ENCODE measurements at regions not wholly inside any gene's neighbourhood (a gene's known extent, or its start where the extent isn't known, plus 50 kb on each side); places are given as distances from the start of the nearest gene placed in this dataset.

DNA sequence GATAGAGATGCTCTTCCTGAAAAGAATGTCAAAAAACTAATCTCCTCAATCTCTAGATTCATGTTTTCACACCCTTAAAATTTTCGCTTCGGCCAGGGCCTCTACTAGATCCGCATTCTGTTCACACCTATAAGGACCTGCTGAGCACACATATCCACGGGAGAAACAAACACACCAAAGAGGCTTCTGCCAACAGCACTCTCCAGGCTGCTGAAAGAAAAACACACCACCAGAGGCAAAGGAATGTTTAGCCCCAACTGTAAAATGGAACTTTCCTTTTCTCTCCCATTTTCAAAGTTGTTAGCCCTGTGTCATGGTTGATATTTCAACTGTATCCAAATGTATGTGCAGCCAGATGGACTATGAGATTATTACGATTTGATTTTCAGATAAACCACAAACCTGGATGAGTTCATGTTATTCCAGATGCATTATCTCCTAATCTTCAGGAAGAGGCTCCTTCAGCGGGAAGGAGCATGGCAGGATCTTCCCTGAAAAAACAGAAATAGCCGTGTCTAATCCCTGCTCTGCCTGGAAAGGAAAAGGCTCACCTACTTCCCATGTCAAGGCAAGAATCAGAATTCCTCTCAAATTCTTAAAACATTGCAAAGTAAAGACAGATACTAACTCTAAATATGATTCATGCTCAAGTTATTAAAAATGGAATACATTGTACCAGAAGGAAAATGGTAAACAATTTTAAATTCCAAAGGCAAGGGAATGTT, 442.7 kb upstream of the NR2F2 start:
- peak in 1 of 2 donors; percentile 56 for DNase-seq (ENCODE audit: low read depth in 2 of 2)

DNA sequence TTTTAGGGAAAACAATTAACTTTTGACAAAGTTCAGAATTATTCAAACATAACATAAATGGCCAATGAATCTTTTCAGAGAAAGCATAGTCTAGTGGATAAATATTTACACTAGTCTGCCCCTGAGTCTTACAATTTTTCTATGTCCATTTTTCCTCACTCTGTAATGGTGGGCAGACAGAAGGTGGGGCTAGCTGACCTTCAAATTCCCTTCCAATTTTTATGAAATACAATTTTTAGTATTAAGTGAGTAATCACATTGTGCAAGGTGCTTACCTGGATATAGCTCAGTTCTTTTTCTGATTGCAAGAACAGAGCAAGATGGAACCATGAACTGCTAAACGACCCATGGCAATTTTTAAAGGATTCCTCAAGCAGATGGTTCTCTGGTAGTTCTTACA, 441.7 kb upstream of the NR2F2 start:
- peak in 1 of 2 donors; percentile 7 for DNase-seq (ENCODE audit: low read depth in 2 of 2)

DNA sequence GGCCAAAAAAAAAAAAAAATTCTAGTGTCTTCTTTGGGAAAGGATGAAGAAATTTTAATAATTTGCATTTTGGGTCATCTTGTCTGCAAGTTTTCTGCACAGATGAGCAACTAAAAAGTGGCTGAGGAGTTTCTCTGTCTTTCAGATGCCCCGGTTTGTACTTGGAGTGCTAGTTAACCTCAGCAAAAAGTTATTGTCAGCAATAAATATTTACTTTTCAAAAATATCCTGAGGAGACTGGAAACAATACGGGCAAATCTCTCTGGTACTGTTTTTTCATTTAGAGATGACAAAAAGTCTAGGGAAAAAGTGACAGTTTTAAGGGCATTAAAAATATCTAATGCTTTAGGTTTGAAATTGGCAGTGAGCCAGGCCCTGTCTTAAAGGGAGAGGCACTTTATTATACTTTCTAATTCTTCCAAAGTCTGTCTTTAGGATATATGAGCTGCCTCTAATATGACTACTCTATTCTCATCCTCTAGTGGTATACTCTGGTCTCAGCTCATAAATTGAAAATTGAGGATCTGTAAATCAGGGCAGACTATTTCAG, 436.0 kb upstream of the NR2F2 start:
- DNase-seq (ENCODE audit: low read depth in 2 of 2) = peak in 1 of 2 donors; percentile 12

DNA sequence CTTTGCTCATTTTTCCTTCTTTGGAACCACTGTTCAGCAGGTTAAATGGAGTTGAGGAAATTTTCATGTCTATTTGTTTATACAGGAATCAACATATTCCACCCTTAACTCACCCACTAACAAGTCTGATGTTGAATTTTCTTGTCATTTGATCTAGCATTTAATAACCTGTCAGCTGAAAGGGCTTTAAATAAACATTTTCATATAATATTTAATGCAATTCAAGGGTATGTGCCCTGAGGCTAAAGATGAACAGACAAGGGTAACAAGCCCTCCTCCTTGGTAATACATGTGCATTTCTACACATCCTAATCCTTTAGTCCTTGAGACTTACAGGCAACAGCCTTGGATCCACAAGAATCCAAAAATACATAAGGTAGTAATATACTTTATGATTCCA, 435.0 kb upstream of the NR2F2 start:
- DNase-seq (ENCODE audit: low read depth in 2 of 2) = no peak

DNA sequence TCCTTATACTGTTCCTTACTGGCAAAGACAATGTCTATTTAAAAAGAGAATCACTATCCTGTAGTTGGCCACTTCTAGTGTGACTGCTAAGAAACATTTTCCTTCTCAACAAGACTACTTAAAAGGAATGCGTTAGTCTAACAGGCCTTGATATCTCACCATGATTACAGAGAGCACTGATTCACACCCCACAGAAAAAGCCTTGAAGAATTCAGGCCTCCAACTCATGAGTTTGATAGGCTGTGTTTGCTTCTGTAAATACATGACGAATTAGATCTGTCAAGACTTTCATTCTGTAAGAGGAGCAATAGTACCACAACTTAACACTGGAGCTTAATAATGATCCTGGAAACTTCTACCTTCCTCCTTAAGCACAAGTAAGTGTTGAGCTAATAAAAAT, 432.8 kb upstream of the NR2F2 start:
- DNase-seq (ENCODE audit: low read depth in 2 of 2) = no peak

DNA sequence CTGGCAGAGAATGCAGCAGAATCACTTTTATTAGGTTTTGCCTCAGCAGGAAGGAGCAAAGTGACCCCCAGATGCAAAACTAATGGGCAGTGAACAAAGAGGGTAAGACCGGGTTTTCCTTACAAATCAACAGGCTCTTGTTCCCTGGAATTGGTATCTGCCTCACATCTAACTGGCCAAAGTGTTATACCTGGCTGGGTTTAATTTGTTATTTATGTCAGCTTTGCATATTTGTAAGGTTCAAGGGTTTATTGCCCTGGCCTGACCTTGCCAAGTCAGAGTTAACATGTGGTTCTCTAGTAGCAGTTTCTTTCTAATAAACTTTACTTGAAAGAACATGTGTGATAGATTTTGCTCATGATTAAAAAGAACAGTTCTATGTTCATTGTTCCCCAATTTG, 431.7 kb upstream of the NR2F2 start:
- no peak for DNase-seq (ENCODE audit: low read depth in 2 of 2)

DNA sequence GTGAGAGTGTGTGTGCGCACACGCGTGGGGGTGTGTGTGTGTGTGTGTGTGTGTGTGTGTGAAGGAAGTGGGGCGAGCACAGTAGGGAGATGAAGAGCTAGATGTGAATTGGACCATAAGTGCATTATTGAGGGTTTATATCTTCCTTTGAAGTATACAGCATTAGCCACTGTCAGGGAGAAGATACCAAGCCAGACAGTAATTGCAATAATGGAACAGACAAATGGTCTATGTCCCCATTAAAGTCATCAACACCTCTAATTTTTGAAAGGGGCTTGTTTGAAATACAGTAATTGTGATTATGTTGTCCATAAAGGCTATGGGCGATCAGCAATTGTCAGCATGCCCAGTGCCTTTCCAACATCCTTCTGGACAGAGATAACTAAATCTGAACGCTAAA, 429.2 kb upstream of the NR2F2 start:
- DNase-seq (ENCODE audit: low read depth in 2 of 2) = no peak

DNA sequence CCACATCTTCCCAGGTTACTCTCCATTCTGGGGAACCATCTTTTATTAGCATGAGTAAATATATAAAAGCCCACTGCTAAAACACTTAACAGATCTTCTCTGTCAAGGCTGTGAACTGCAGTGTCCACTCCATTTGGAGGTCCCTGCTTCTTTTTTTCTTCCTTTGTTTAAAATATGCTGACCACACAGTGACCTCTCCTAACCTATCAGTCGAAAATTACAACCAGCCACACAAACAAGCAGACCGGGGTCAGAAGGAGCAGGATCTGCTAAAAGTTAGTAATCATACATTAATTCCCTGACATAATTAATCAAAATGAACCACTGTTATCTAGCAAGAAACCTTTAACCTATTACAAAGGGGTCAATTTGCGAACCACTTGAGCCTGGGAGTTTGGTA, 427.9 kb upstream of the NR2F2 start:
- no peak for DNase-seq (ENCODE audit: low read depth in 2 of 2)

DNA sequence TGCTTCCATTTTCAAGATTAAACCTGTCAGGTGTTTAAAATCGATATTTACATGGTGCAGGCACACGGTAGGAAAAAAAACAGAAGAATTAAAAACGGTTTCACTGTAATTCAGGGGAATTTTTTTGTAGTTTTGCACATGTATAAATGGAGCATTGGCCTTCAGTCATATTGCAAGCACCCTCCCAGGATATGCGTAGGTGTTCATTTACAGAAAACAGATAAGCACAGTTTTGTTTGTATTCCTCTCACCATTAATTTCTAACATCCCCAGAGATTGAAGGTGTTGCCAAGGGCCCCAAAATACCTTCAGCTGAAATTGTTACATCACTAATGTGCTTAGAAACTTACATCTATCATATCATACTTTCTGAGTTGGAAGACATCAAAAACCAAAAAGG, 427.1 kb upstream of the NR2F2 start:
- DNase-seq (ENCODE audit: low read depth in 2 of 2) = no peak

DNA sequence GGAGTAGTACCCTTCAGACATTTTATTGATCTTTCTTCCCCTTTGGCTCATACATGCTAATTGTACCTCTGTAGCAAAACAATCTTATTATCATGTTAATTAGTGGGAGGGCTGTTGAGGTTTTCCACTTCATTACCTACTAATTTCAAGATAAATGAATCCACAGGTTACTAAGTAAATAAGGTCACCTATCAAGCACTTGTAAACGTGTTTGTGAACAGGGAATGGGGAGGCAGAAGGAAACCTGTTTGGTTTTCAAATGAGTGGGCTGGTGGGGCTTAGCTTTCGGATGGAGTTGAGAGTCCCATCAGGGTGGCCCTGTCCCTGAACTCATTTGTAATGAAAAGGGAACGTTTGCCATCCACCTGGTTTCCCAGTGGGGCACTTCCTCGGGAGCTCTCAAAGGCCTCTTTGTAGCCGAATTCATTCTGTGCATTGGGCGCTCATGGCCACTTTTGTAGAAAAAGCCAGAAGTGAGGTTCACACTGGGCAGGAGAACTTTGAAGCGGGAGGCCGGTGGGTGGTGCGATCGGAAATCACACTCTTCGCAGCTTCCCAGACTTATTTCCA, 419.8 kb upstream of the NR2F2 start:
- DNase-seq (ENCODE audit: low read depth in 2 of 2) = no peak

DNA sequence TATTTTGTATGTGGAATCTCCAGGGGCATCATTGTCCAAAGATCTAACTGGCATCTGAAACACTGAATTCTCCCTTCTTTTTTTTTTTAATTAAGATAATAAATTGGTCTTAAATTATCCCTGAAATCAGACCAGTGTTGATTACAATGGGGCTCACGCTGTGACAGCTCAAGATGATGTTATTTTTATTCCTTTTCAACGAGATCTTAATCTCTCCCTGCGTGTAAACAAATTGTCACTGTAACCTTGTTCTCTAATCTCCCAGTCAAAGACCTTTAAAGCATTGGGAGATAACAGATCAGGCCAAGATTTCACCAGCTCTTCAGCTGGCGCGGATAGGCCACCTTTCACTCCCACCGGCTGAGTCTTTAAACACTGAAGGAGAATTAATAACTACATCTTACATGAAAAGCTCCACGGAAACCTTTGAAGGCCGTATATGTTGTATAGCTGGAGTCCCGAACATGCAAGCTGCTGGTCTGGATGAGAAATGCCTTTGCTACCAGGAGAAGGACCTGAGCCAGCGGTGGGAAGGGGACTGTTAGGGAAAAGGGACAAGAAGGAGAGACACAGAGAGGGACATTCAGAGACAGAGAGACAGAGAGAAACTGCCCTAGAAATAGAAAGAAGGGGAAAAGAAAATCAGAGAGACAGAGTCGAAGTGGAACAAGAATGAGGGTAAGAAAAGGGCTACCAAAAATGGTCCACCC, 418.8 kb upstream of the NR2F2 start:
- no peak for DNase-seq (ENCODE audit: low read depth in 2 of 2)

DNA sequence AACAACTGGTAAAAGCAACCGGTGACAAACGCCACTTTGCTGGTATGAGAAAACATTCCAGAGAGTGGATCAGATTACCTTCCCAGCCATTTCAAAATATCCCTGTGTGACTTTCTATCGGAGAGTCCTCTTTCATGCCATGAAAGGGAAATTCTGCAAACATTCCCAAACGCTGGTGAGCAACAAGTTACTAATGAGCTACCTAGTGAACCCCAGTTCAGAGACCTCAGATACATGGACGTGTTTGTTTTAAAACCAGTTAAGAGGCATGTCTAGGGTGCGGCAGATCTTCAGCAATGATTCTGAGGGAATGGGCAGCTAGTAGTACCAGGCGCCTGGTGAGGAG, 418.2 kb upstream of the NR2F2 start:
- no peak for DNase-seq (ENCODE audit: low read depth in 2 of 2)

DNA sequence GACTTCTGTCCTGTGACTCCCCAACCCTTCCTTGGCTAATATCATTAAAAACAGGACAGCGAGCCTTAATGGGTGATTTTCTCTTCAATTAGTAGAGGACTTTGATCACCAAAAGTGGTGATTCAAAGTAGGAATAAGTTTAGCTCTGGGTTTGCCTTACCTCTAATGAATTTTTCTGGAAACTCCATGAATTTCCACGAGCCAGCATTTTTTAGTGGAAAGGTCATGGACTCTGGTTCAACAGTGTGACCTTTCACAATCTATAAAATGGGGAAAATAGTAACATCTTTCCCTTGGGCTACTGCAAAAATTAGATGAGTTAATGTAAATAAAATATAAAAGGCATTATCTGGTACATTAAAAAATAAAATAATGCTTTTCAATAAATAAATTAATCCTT, 417.8 kb upstream of the NR2F2 start:
- no peak for DNase-seq (ENCODE audit: low read depth in 2 of 2)

DNA sequence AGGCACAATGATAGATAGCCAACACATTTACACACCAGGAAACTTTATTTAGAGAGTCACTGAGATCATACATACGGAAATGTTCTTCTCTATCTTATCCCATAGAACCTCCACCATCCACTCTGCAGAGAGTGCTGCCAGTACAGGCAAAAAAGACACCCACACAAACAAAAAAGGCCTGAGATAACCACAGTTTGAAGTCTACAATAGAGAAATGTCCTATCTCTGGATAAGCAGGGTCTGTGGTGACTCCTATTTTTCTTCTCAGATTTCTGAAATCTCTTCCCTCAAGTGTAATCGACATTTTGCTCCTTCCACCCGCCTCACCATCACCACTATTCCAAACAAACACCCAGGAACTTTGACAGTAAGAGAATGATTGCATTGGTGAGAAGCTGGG, 413.9 kb upstream of the NR2F2 start:
- no peak for DNase-seq (ENCODE audit: low read depth in 2 of 2)

DNA sequence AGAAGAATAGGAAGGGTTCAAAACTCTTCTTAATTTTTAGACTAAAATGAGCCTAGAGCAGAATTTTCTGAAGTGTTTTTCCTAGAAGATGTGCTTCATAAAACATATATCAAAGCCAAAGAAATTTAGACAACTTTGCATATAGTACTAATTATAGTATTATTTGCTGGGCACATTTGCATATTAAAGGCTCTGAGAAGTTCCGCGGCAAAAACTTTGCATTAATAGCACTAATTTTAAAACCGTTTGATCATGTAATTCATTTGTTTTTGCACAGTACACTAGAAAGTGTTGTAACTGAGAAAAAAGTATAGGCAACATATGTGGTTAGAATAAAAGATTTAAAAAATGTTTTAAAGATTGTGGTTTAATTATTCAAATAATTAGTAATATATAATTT, 412.0 kb upstream of the NR2F2 start:
- DNase-seq (ENCODE audit: low read depth in 2 of 2) = no peak

DNA sequence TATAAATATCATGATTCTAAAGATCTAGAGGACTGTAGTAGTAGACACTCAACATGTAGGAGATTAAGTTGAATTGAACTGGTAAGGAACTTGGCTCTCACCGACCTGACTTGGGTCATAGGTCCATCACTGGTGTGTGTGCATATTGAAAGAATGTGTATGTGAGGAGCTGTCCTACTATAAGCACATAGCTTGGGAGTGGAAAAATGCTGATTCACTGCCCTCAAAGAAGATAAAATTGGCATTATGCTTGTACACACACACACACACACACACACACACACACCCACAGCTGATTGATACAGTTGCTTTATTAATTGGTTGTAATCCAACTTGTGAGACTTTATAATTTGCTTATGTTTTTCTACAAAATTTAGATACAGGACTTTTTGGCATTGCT, 411.0 kb upstream of the NR2F2 start:
- DNase-seq (ENCODE audit: low read depth in 2 of 2) = no peak

DNA sequence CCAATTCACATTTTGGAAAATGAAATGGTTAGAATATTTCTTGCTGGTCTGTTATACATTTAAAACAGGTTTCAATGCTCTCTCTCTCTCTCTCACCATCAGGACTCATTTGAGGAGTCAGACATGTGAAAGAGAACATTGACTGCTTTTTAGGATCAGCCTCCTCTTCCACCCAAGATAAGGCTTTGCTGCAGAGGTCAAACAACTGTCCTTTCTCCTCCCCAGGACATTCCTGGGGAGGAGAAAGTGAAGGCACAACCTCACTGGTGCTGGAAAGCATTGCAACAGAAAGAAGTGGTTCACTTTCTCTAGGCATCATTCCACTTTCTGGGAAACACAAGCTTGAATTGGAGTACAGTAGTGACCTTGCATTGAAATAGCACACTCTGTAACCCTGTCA, 409.1 kb upstream of the NR2F2 start:
- DNase-seq (ENCODE audit: low read depth in 2 of 2) = no peak

DNA sequence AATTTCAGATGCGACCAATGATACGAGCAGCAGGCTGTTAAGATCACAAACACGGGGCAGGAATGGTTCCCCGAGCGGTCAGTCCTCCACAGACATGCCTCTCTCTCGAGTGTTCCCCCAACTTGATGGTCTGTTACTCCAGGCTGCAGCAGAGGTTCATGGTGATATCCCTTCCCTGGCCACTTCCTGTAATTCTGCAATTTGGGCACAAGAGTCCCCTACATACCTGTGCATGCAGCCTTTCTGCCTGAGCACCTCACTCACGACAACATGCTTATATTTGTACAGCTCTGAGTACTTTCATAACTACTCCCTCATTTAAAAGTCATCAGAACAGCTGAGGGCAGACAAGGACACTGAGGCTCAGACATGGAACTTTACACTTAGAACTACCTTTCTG, 408.1 kb upstream of the NR2F2 start:
- no peak for DNase-seq (ENCODE audit: low read depth in 2 of 2)

DNA sequence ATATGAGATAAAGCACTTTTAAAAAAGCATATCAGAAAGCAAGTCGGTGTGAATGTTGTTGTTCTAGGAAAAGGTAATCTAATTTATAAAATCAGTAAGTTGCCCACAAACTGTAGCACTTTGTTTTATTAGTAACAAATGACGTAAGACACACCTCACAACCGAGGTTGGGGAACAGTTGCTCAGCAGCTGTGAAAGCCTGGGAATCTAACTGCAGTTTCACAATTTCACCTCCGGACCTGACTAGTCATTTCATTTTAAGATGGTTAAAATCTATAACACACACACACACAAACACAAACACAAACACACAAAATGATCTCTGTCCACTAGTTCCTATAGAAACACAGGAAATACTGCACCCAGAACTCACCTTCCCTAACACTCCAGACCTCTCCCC, 406.7 kb upstream of the NR2F2 start:
- no peak for DNase-seq (ENCODE audit: low read depth in 2 of 2)

DNA sequence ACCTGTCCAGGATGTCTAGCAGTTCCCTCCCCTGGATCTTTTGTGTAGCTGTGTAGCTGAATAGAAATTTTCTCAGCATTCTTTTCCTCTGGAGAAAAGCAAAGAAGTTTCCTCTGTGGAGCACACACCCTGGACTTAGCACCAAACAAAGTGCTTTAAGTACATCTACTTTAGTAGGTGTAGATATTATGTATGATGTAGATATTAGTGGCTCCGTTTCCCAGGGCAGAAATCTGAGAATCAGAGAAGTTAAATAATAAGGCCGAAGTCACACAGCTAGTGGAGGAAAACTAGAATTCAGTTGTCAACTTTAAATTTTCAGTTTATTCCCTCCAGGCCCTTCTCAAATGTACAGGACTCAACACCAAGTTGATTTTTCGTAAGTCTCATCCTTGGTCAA, 401.7 kb upstream of the NR2F2 start:
- DNase-seq (ENCODE audit: low read depth in 2 of 2) = no peak

DNA sequence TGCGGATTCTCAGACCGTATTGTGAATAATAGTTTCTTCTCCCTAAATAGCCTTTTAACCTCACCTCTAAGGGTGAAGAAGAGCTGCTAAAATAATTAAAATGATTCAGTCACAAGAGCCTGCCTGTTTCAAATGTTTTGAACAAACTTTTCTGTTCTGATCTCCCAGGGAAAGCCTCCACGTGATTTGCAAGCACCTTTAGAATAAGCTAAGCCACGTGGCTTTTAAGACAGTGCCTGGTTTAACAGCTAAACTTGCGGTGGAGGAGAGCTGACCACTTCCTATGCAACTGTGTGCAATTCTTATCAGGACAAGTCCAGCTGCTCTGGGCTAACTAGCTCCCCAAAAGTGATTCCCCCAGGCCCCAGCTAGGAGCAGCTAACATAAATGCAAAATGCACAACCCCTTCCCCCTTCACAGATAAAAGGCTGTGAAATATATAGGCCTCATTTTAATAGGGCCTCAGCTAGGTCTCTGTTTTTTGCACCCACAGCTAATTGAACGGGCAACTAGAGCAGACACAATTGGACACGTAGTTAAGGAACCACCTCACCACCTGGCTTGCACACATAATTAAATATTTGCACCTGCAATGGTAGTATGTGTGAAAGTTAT, 401.2 kb upstream of the NR2F2 start:
- DNase-seq (ENCODE audit: low read depth in 2 of 2) = no peak

DNA sequence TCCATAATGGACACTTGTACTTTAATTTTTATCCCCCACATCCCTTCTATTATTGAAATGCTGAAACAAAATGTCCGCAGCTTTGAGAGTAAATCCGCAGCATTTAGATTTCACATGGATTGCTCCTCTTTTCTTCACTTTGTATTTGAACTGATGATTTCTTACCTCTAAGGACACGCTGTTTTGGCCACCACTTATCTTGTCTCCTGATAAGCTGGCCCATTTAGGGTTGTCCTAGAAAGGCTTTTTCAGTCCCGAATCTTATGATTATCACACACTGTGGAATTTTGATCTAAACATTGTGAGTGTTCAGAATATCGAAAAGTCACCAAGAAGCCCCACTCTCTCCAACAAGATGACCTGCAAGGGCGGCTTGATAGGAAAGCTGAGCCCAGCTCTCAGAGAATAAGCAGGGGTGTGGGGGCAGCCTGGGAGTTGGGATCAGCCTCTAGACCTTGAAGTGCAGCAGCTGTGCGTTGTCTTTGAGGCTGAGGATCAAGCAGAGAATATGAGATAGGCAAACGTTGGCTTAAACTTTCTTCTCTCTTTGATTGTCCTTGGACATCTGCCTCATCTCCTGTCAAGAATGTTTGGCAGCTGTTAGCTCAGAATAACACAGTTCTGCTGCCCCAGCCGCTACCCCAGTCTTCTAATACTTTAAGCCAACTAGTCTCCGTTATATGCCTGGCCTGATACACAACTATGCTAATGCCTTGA, 399.7 kb upstream of the NR2F2 start:
- DNase-seq (ENCODE audit: low read depth in 2 of 2) = no peak

Data from dermis microvascular lymphatic vessel endothelial cell (primary cell).